Lower lobe of right lung (tissue), 2 donors: ENCODE measurements at regions not wholly inside any gene's neighbourhood (a gene's known extent, or its start where the extent isn't known, plus 50 kb on each side); places are given as distances from the start of the nearest gene placed in this dataset.
A peak's percentile ranks its signal among the peaks of the same experiment; 100 is the strongest.

Experiments
- ATAC-seq, 2 donors: fragments of 200-7000 bp; cut with Tn5 transposase; one replicate each; pipeline ENCODE4 v1.9.1; 2020 to 2022; ENCODE audit warnings: mild to moderate bottlenecking in 2 of 2, moderate library complexity in 2 of 2
- DNase-seq: peaks from one replicate; pipeline ENCODE4 v3.0.0-alpha.2; 2020
- H3K27ac ChIP-seq: fragments of 200-600 bp; one replicate; pipeline ENCODE4 v1.8.0; 2022
- H3K27me3 ChIP-seq: fragments of 200-600 bp; one replicate; pipeline ENCODE4 v1.8.0; 2022; ENCODE audit warnings: low read depth
- H3K36me3 ChIP-seq: fragments of 200-600 bp; one replicate; pipeline ENCODE4 v1.8.0; 2022; ENCODE audit warnings: mild to moderate bottlenecking
- H3K4me1 ChIP-seq: fragments of 200-600 bp; one replicate; pipeline ENCODE4 v1.8.0; 2022
- H3K4me3 ChIP-seq: fragments of 200-600 bp; one replicate; pipeline ENCODE4 v1.8.0; 2022; ENCODE audit warnings: mild to moderate bottlenecking
- H3K9me3 ChIP-seq: fragments of 200-600 bp; one replicate; pipeline ENCODE4 v1.8.0; 2022
- CTCF ChIP-seq: fragments of 200-600 bp; IDR thresholded peaks from one replicate; pipeline ENCODE4 v1.8.0; 2022; ENCODE audit warnings: antibody characterized with exemption, mild to moderate bottlenecking
- intact Hi-C: fragments of 100-400 bp; cut with DNase I; formaldehyde crosslinking; loops from one replicate; pipeline ENCODE4 v1.11.0; 2022
- donor health status: DM: no; HTN: yes; CAD: no; lungs with severe emphysema.

GRCh38 chr4:184292877-184293276, 75.2 kb upstream of the ENPP6 start:
- H3K36me3 ChIP-seq: no peaks in the 10 kb centered on the region
- no peaks in the 10 kb centered on the region for H3K9me3 ChIP-seq
- H3K4me1 ChIP-seq: peaks cover 19% of the 10 kb centered on the region
- DNase-seq: no peak
- no peak overlapping the region for H3K4me3 ChIP-seq
- intact Hi-C loops: no loop called here
- H3K27ac ChIP-seq: no peak overlapping the region
- no peak for TF ChIP-seq CTCF
- no peak for ATAC-seq
- no peaks in the 10 kb centered on the region for H3K27me3 ChIP-seq

- Histone ChIP-seq H3K27ac (no peak overlapping the region), H3K36me3 (no peaks in the 10 kb centered on the region), H3K4me3 (no peak overlapping the region), H3K4me1 (peaks cover 23% of the 10 kb centered on the region), H3K27me3 (no peaks in the 10 kb centered on the region), H3K9me3 (no peaks in the 10 kb centered on the region)
- TF ChIP-seq CTCF: no peak
- no peak for ATAC-seq
- intact Hi-C loops: no loop called here
- DNase-seq: no peak
These were observed 74.8 kb upstream of the ENPP6 start for GRCh38 chr4:184292465-184292867.

GRCh38 chr4:184289179-184289535, 71.5 kb upstream of the ENPP6 start:
- intact Hi-C loops: no loop called here
- no peak for DNase-seq
- Histone ChIP-seq H3K27me3 (no peaks in the 10 kb centered on the region), H3K4me1 (peaks cover 28% of the 10 kb centered on the region), H3K9me3 (no peaks in the 10 kb centered on the region), H3K36me3 (no peaks in the 10 kb centered on the region), H3K27ac (peak overlapping the region; percentile 57), H3K4me3 (no peak overlapping the region)
- no peak for TF ChIP-seq CTCF
- ATAC-seq: no peak

GRCh38 chr4:184288451-184289178, 70.9 kb upstream of the ENPP6 start:
- Histone ChIP-seq H3K4me1 (peaks cover 23% of the 10 kb centered on the region), H3K4me3 (no peak overlapping the region), H3K27ac (peak overlapping the region; percentile 57), H3K9me3 (no peaks in the 10 kb centered on the region), H3K36me3 (no peaks in the 10 kb centered on the region), H3K27me3 (no peaks in the 10 kb centered on the region)
- intact Hi-C loops: no loop called here
- DNase-seq: no peak
- peak; percentile 47 to 55 for ATAC-seq
- TF ChIP-seq CTCF: no peak

- intact Hi-C loops: no loop called here
- Histone ChIP-seq H3K4me3 (peak overlapping the region; percentile 2), H3K36me3 (no peaks in the 10 kb centered on the region), H3K27ac (peak overlapping the region; percentile 57), H3K4me1 (peaks cover 29% of the 10 kb centered on the region), H3K9me3 (no peaks in the 10 kb centered on the region), H3K27me3 (no peaks in the 10 kb centered on the region)
- ATAC-seq (peak; percentile 85 to 89), DNase-seq (peak; percentile 72)
- peak; percentile 29 for TF ChIP-seq CTCF
These were observed 70.1 kb upstream of the ENPP6 start for GRCh38 chr4:184287697-184288255.
